ENCODE measurements at regions not wholly inside any gene's neighbourhood (a gene's known extent, or its start where the extent isn't known, plus 50 kb on each side); places are given as distances from the start of the nearest gene placed in this dataset.
A peak's percentile ranks its signal among the peaks of the same experiment; 100 is the strongest.
"Not testable (repeated sequence)": the region's sequence is repeated elsewhere in the genome, so short reads cannot be mapped to it uniquely, and the experiment has no call there.

DNA sequence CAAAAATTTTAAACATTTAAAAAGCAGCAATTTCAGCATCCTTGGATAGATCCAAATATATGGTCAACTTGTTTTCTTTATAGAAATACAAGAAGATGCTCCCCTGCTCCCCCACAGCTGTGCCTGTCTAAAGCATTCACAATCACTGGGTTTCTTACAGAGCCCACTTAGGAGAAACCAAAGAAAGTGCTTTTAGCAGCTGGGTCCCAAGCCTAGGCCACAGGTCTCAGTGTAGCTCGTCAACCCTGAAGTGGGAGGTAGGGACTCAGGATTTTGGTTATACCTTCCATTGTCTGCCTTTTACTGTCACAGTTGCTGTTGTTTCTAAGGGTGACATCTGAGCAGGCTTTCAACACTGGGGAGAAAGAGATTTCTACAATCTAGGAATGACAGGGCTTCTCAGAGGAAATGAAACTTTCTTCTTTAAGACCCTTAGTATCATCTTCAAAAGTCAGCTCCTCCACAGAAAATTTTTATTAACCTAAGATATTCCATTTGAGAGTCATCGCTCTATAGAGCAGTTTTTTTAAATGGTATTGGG lies 199.3 kb upstream of the CMC1 start:
- DNase-seq: no peak

- no peak for DNase-seq
These were observed 198.7 kb upstream of the CMC1 start for GRCh38 chr3:28042707-28043106.

DNA sequence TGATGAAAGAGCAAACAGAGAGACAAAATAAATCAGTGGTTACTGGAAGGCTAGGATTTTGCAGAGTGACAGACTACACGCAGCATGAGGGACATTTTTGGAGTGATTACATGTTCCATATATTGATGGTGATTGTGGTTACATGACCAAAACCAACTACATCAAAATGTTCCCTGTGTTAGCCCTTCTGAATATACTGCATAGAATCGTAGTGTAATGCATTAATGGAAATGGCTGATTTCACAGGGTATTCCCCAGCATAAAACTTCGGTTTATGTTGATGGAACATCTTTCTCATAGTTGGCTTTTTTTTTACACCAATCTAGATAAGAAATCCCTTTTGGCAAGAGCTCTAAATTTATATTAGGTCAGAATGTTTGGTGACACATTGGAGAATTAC lies 191.3 kb upstream of the CMC1 start:
- DNase-seq: no peak

- DNase-seq: peak; percentile 54
These were observed 190.5 kb upstream of the CMC1 start for GRCh38 chr3:28050885-28051284.

DNA sequence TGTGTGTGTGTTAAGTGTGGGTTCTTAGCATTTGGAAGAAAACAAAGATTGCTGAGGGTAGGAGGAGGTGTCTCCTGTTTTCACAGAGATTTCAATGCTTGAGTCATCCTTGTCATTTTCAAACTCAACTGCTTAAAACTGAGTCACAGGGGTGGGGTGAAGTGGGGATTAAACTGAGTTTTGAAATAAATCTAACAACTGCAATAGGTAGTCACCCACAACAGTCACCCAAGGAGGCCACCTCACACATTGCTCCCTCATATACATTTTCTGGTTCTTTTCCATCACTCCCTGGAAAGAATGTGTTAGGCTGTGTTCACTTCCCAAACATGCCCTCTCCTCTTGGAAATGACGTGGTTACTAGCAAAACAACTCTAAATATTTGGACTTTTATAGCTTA lies 187.7 kb upstream of the CMC1 start:
- DNase-seq: peak; percentile 45

GRCh38 chr3:28056806-28057205 lies 184.6 kb upstream of the CMC1 start:
- DNase-seq: no peak

- no peak for DNase-seq
These were observed 183.9 kb upstream of the CMC1 start for GRCh38 chr3:28057539-28057938.

DNA sequence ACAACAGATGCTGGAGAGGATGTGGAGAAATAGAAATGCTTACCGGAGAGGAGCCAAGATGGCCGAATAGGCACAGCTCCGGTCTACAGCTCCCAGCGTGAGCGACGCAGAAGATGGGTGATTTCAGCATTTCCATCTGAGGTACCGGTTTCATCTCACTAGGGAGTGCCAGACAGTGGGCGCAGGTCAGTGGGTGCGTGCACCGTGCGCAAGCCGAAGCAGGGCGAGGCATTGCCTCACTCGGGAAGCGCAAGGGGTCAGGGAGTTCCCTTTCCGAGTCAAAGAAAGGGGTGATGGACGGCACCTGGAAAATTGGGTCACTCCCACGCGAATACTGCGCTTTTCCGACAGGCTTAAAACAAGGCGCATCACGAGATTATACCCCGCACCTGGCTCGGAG lies 182.2 kb upstream of the CMC1 start:
- DNase-seq: not testable (repeated sequence)

DNA sequence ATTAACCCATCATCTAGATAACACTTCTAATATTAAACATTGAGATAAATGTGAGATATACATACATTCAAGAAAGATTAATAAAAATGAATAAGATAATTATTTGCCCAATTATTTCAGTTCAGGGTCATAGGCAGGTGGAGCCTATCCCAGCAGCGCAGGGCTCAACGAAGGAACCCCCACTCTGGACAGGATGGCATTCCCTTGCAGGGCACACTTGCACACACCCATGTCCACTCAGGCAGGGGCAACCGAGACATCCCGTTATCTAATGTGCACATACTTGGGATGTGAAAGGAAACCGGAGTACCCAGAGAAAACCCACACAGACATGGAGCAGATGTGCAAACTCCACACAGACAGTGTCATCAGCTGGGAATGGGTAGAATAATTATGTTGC lies 175.4 kb upstream of the CMC1 start:
- no peak for DNase-seq

DNA sequence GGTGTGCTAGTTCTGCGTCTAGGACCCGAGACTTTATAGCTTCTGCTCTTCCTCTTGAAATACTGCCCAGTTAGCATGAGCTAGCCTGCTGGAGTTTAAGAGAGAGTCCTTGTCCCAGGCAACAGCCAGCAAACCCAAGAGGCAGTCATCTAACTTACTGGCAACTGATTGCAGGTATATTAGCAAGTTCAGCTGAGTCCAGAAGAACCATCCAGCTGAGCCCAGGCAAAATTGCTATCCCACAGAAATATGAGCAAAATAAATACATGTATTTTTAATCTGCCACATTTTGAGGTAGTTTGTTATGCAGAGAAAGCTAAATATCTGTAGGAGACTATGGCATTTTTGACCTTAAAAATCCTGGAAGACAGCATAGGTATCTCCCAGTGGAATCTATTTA lies 174.4 kb upstream of the CMC1 start:
- no peak for DNase-seq

DNA sequence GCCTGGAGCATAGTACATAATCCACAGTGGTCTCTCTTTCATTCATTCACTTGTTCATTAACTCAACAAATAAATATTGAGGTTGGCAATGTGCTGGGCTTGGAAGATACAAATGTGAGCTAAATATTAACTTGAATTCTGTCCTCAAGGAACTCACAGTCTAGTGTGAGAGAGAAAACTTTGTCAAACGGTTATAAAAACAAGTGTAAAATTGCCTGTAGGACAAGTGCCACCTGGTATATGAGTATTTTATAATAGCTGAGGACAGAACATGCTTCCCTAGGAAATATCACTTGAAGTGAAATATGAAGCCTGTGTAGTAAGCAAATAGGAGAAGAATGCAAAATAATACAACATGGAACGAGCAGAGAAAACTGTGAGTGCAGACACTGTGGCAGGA lies 173.1 kb upstream of the CMC1 start:
- DNase-seq: no peak

DNA sequence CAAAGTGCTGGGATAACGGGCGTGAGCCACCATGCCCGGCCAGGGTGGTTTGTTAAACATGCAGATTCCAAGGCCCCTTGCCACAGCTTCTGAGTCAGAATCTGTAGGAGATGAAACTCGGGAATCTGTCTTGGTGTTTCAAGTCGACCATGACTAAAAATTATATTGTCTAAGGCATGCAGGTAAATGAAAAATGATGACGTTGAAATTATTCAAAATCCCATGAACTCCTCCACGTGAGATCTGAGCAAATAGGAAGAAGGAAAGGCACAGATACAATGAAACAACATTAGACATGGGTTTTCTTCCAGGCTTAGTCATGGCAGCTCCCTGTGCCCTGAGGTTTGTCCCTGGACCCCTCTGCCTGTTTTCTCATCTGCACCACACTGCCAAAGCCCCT lies 172.0 kb upstream of the CMC1 start:
- no peak for DNase-seq

GRCh38 chr3:28076246-28076645 lies 165.2 kb upstream of the CMC1 start:
- DNase-seq: no peak

- no peak for DNase-seq
These were observed 163.8 kb upstream of the CMC1 start for GRCh38 chr3:28077572-28077971.

DNA sequence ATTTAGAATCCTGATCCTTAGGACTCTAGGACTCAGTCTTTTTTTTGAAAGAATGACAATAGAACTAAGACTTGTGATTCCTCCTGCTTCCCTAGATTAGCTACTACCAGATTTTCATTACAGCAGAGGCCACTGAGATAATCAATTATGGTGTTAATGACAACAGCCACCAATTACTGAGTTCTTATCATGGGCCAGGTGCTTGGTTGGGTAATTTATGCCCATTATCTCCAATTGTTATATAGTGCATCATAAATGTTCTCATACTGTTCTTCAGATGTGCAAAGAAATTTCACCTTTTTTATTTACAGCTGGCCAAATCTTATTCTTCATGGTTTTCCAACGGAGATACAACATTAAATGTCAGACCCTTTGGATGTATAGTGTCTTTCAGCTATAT lies 162.9 kb upstream of the CMC1 start:
- DNase-seq: no peak

- DNase-seq: no peak
These were observed 160.7 kb upstream of the CMC1 start for GRCh38 chr3:28080716-28081115.

- DNase-seq: no peak
These were observed 159.9 kb upstream of the CMC1 start for GRCh38 chr3:28081533-28081947.

GRCh38 chr3:28087591-28087990 lies 153.8 kb upstream of the CMC1 start:
- no peak for DNase-seq

GRCh38 chr3:28088811-28089526 lies 152.4 kb upstream of the CMC1 start:
- no peak for DNase-seq

DNA sequence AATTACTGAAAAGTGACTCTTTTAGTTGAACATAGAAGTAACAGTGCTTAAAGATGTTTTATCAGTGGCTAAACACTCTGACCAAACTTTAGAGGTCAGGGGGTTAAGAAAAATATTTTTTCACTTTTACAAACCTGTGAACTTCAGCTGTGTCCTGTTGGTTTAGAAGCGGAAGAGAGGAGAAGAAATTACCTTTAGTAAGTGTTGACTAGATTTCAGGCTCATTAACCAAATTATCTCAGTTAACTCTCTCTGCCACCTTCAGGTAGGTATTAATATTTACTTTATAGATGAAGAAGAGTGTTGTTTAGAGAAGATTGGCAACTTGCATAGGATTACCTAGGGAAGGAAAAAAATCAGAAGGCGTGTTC lies 151.9 kb upstream of the CMC1 start:
- DNase-seq: no peak

DNA sequence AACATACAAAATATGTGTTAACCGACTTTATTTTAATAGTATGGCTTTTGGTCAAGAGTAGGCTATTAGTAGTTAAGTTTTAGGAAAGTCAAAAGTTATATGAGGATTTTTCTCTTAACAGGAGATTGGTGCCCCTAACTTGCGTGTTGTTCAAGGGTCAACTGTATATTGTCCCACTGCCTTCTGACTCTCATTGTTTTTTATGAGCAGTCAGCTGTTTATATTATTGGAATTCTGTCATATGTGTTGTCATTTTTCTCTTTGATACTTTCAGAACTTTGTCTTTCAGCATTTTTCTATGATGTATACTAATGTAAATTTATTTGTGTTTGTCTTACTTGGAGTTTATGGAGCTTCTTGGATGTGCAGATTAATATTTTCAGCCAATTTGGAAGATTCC lies 142.1 kb upstream of the CMC1 start:
- no peak for DNase-seq

GRCh38 chr3:28101705-28102104 lies 139.7 kb upstream of the CMC1 start:
- DNase-seq: no peak

GRCh38 chr3:28103861-28104260 lies 137.6 kb upstream of the CMC1 start:
- DNase-seq: no peak

GRCh38 chr3:28104896-28105534 lies 136.4 kb upstream of the CMC1 start:
- DNase-seq: no peak

DNA sequence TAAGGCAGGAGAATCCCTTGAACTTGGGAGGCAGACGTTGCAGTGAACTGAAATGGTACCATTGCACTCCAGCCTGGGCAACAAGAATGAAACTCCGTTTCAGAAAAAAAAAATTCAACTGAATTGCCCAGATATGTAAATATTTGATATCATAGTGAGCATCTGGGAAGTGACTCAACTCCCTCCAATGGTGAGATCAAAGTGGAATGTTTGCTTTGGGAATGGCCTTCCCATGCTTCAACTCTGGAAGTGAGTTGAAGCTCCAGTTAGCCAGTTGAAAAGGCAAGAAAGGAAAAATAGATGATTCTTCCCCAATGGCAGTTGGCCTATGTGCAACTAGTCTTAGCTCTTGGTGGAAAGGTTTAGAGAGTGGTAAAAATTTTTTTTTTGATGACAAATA lies 131.6 kb upstream of the CMC1 start:
- DNase-seq: no peak

All from stimulated activated CD4-positive, alpha-beta T cell treated with anti-CD3 and anti-CD28 coated beads, Interleukin-1b, Interleukin-23, amount 100 ng/mL, for 48 hours (primary cell).